ENCODE measurements at regions not wholly inside any gene's neighbourhood (a gene's known extent, or its start where the extent isn't known, plus 50 kb on each side); places are given as distances from the start of the nearest gene placed in this dataset.

- TF ChIP-seq CTCF (IDR thresholded peaks at IDR 0.05 in 4 of 5, conservative IDR thresholded peaks at IDR 0.05 in 1 of 5) (no peak), POLR2A (IDR thresholded peaks at IDR 0.05) (no peak)
Observed at GRCh38 chr9:7988644-7989280, 189.2 kb upstream of the DMAC1 start.

Measured in gastrocnemius medialis (tissue), 4 donors.